ENCODE measurements at regions not wholly inside any gene's neighbourhood (a gene's known extent, or its start where the extent isn't known, plus 50 kb on each side); places are given as distances from the start of the nearest gene placed in this dataset.
"Not testable (repeated sequence)": the region's sequence is repeated elsewhere in the genome, so short reads cannot be mapped to it uniquely, and the experiment has no call there.

GRCh38 chr17:77066726-77067409 lies 73.9 kb upstream of the SEC14L1 start:
- not testable (repeated sequence) for DNase-seq (ENCODE audit: low spot score in 2 of 2); H3K36me3 ChIP-seq; H3K27ac ChIP-seq; H3K27me3 ChIP-seq; H3K4me1 ChIP-seq; H3K4me3 ChIP-seq; H3K9me3 ChIP-seq
- peak; percentile 56 to 76 (median 65) for TF ChIP-seq CTCF (IDR thresholded peaks at IDR 0.05)
- intact Hi-C loops (cut with DNase I) = loop anchor here (1.0 kb wide), 1 partner anchor 199 kb away; the partner anchor contains the start of gene MGAT5B

GRCh38 chr17:77068915-77069314 lies 71.9 kb upstream of the SEC14L1 start:
- no peak for DNase-seq (ENCODE audit: low spot score in 2 of 2)
- H3K36me3 ChIP-seq = no peaks in the 10 kb centered on the region
- H3K4me1 ChIP-seq = no peaks in the 10 kb centered on the region
- H3K27me3 ChIP-seq = peaks cover 5% of the 10 kb centered on the region
- intact Hi-C loops (cut with DNase I) = no loop called here
- H3K27ac ChIP-seq = no peak overlapping the region
- no peaks in the 10 kb centered on the region for H3K9me3 ChIP-seq
- no peak for TF ChIP-seq CTCF (IDR thresholded peaks at IDR 0.05)
- no peak overlapping the region for H3K4me3 ChIP-seq

DNA sequence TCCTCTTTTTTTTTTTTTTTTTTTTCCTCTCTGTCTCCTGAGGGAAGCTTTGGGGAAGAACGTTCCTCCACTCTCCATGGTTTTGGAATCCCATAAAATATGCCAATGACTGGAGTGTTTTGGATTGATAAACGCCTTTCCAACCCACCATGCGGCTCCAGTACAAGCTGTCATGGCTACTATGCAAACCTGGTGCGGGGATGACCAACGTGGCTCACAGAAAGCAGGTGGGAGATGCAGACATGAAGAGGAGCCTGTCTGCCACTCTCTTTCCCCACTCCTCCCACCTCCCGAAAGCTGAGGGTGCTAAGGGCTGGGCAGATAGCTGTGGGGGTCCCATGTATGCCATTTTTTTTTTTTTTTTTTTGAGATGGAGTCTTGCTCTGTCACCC lies 69.9 kb upstream of the SEC14L1 start:
- Histone ChIP-seq H3K27ac (no peak overlapping the region), H3K9me3 (no peaks in the 10 kb centered on the region), H3K4me1 (no peaks in the 10 kb centered on the region), H3K4me3 (no peak overlapping the region), H3K36me3 (no peaks in the 10 kb centered on the region), H3K27me3 (peaks cover 5% of the 10 kb centered on the region)
- no peak for DNase-seq (ENCODE audit: low spot score in 2 of 2)
- intact Hi-C loops (cut with DNase I) = no loop called here
- TF ChIP-seq CTCF (IDR thresholded peaks at IDR 0.05) = no peak

GRCh38 chr17:77071925-77072490 lies 68.8 kb upstream of the SEC14L1 start:
- TF ChIP-seq CTCF (IDR thresholded peaks at IDR 0.05) = no peak
- intact Hi-C loops (cut with DNase I) = no loop called here
- Histone ChIP-seq H3K4me3 (no peak overlapping the region), H3K4me1 (no peaks in the 10 kb centered on the region), H3K27me3 (peaks cover 5% of the 10 kb centered on the region), H3K9me3 (no peaks in the 10 kb centered on the region), H3K36me3 (no peaks in the 10 kb centered on the region), H3K27ac (no peak overlapping the region)
- no peak for DNase-seq (ENCODE audit: low spot score in 2 of 2)

- intact Hi-C loops (cut with DNase I) = no loop called here
- no peaks in the 10 kb centered on the region for H3K4me1 ChIP-seq
- no peaks in the 10 kb centered on the region for H3K9me3 ChIP-seq
- H3K4me3 ChIP-seq = no peak overlapping the region
- no peaks in the 10 kb centered on the region for H3K36me3 ChIP-seq
- no peak for DNase-seq (ENCODE audit: low spot score in 2 of 2)
- no peak for TF ChIP-seq CTCF (IDR thresholded peaks at IDR 0.05)
- no peak overlapping the region for H3K27ac ChIP-seq
- H3K27me3 ChIP-seq = peaks cover 5% of the 10 kb centered on the region
These were observed 68.1 kb upstream of the SEC14L1 start for GRCh38 chr17:77072670-77073069.

Measured in ascending aorta (tissue), 2 donors.